ENCODE measurements at regions not wholly inside any gene's neighbourhood (a gene's known extent, or its start where the extent isn't known, plus 50 kb on each side); places are given as distances from the start of the nearest gene placed in this dataset.

DNA sequence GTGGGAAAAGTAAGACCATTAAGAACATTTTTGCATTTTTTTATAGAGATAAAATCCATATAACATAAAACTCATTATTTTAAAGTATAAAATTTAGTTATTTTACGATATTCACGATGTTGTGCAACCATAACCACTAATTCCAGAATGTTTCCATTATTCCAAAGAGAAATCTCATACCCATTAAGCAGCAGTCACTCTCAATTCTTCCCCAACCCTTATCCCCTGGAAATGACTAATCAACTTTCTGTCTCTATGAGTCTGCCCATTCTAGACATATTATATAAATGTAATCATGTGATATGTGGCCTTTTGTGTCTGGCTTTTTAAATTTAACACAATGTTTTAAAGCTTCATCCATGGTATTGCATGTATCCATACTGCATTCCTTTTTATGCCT is 115.6 kb upstream of the ADAMTSL1 start:
- TF ChIP-seq CTCF (IDR thresholded peaks at IDR 0.05 in 4 of 5, conservative IDR thresholded peaks at IDR 0.05 in 1 of 5) (no peak), POLR2A (IDR thresholded peaks at IDR 0.05) (no peak)
